Rectal smooth muscle tissue (tissue), 1 donor: ENCODE measurements at regions not wholly inside any gene's neighbourhood (a gene's known extent, or its start where the extent isn't known, plus 50 kb on each side); places are given as distances from the start of the nearest gene placed in this dataset.

ENCODE experiments used
- H3K27ac ChIP-seq: one replicate; pipeline ENCODE4 v1.7.0; 2013; ENCODE audit warnings: low read depth, low read length, inconsistent platforms
- H3K27me3 ChIP-seq: one replicate; pipeline ENCODE4 v1.7.0; 2013; ENCODE audit warnings: low read length; ENCODE audit not compliant: control insufficient read depth, insufficient read depth
- H3K36me3 ChIP-seq: one replicate; pipeline ENCODE4 v1.7.0; 2013; ENCODE audit warnings: low read length; ENCODE audit not compliant: control insufficient read depth, insufficient read depth
- H3K4me1 ChIP-seq: one replicate; pipeline ENCODE4 v1.7.0; 2013; ENCODE audit warnings: low read length; ENCODE audit not compliant: control insufficient read depth, insufficient read depth
- H3K4me3 ChIP-seq: one replicate; pipeline ENCODE4 v1.7.0; 2013; ENCODE audit warnings: low read length
- H3K9ac ChIP-seq: one replicate; pipeline ENCODE4 v1.7.0; 2013; ENCODE audit warnings: low read length

- Histone ChIP-seq H3K9ac (no peak overlapping the region), H3K4me1 (no peaks in the 10 kb centered on the region), H3K4me3 (no peak overlapping the region), H3K27ac (no peak overlapping the region), H3K36me3 (no peaks in the 10 kb centered on the region), H3K27me3 (no peaks in the 10 kb centered on the region)
These were observed 1142.1 kb downstream of the FLRT2 start for GRCh38 chr14:86672080-86672479.

DNA sequence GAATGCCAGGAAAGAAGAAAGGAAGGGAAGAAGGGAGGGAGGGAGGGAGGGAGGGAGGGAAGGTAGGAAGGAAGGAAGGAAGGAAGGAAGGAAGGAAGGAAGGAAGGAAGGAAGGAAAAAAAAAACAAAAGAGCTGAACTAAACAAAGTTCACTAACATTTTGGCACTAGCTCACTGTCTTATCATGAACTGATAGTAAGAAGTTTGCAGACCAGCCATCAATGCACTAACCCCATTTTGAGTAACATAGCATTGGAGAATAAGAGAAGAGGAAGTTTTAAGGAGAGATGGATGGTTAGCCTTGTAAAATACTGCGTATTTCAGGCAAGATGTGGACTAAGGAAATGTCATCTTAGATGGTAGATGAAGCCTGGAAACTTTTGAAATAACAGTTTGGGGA, 1136.0 kb downstream of the FLRT2 start:
- no peaks in the 10 kb centered on the region for H3K4me1 ChIP-seq
- no peak overlapping the region for H3K9ac ChIP-seq
- H3K36me3 ChIP-seq, result no peaks in the 10 kb centered on the region
- H3K27ac ChIP-seq, result no peak overlapping the region
- no peaks in the 10 kb centered on the region for H3K27me3 ChIP-seq
- H3K4me3 ChIP-seq, result no peak overlapping the region

GRCh38 chr14:86662334-86662733, 1132.4 kb downstream of the FLRT2 start:
- no peak overlapping the region for H3K27ac ChIP-seq
- H3K9ac ChIP-seq, result no peak overlapping the region
- H3K4me1 ChIP-seq, result no peaks in the 10 kb centered on the region
- no peaks in the 10 kb centered on the region for H3K27me3 ChIP-seq
- no peaks in the 10 kb centered on the region for H3K36me3 ChIP-seq
- no peak overlapping the region for H3K4me3 ChIP-seq

GRCh38 chr14:86654558-86655184, 1124.7 kb downstream of the FLRT2 start:
- H3K4me3 ChIP-seq, result no peak overlapping the region
- no peaks in the 10 kb centered on the region for H3K4me1 ChIP-seq
- H3K27ac ChIP-seq, result no peak overlapping the region
- no peaks in the 10 kb centered on the region for H3K27me3 ChIP-seq
- H3K36me3 ChIP-seq, result no peaks in the 10 kb centered on the region
- no peak overlapping the region for H3K9ac ChIP-seq

GRCh38 chr14:86652526-86652925, 1122.6 kb downstream of the FLRT2 start:
- H3K27ac ChIP-seq, result no peak overlapping the region
- no peaks in the 10 kb centered on the region for H3K27me3 ChIP-seq
- no peaks in the 10 kb centered on the region for H3K4me1 ChIP-seq
- no peak overlapping the region for H3K4me3 ChIP-seq
- H3K36me3 ChIP-seq, result no peaks in the 10 kb centered on the region
- no peak overlapping the region for H3K9ac ChIP-seq

DNA sequence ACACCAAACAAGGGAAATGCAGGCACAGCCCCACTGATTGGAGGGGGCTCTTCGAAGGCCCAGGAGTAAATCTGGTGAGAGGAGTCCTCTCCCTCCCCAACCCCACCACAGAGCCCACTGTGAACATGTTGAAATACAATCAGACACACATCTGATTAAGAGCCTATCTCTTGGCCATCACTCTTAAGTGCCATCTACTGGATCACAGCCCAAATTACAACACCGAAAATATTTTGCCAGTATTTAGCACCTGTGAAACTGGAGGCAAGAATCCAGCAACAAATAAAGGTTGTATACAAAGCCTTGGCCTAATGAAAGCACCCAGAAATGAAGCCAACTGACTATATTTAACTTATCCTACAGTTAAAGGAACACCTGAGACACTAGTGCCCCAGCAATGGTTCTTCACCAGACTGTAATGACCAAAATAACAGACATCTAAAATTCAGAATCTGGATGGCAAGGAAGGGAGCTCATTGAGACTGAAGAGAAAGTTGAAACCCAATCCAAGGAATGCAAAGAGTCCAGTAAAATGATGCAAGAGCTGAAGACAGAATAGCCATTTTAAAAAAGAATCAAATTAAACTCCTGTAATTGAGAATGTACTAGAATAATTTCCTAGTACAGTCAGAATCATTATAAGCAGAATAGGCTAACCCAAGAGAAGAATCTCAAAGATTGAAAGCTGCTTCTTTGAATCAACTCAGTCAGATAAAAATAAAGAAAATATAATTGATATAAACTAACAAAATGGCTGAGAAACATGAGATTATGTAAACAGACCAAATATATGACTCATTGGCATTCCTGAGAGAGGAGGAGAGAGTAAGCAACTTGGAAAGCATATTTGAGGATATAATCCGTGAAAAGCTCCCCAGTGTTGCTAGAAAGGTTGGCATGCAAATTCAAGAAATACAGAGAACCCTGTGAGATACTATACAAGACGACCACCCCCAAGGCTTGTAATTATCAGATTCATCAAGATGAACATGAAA, 1117.0 kb downstream of the FLRT2 start:
- Histone ChIP-seq H3K27me3 (no peaks in the 10 kb centered on the region), H3K27ac (no peak overlapping the region), H3K36me3 (no peaks in the 10 kb centered on the region), H3K9ac (no peak overlapping the region), H3K4me3 (no peak overlapping the region), H3K4me1 (no peaks in the 10 kb centered on the region)

DNA sequence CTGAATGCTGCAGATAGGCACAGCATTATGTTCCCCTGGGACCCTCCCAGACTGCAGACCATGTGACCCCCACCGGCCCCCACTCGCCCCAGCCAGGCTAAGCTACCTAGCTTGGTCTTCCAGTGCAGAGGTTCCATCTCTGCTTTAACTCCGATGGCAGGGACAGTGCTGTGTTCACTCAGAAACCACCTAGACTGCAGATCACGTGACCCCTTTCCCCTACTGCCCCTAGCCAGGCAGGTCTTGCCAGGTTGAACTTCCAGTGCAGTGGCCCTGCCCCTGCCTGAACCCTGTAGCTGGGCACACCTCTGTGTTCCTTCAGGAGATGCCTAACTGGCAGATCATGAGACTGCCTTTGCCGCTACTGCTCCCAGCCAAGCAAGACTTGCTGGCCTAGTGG, 1116.2 kb downstream of the FLRT2 start:
- no peaks in the 10 kb centered on the region for H3K27me3 ChIP-seq
- H3K36me3 ChIP-seq, result no peaks in the 10 kb centered on the region
- H3K9ac ChIP-seq, result no peak overlapping the region
- H3K4me3 ChIP-seq, result no peak overlapping the region
- no peaks in the 10 kb centered on the region for H3K4me1 ChIP-seq
- H3K27ac ChIP-seq, result no peak overlapping the region

DNA sequence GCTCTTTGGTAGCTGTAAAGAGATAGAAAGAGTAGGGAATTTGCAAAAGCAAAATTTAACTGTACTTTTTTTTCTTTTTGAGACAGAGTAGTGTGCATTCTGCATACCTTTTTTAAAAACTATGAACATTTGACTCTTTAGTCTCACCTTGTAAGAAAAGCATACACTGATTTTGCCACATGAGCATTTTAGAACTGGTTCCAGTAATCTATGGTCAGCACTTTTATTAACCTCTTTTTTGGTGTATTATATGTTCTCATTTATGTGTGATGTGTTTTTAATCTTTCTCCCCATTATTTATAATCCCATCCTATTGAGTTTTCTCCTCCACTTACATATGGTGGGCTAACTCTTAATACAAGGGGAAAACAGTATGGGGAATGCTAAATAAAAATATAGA, 1111.4 kb downstream of the FLRT2 start:
- no peak overlapping the region for H3K4me3 ChIP-seq
- no peaks in the 10 kb centered on the region for H3K27me3 ChIP-seq
- no peaks in the 10 kb centered on the region for H3K4me1 ChIP-seq
- no peak overlapping the region for H3K27ac ChIP-seq
- no peak overlapping the region for H3K9ac ChIP-seq
- H3K36me3 ChIP-seq, result no peaks in the 10 kb centered on the region

DNA sequence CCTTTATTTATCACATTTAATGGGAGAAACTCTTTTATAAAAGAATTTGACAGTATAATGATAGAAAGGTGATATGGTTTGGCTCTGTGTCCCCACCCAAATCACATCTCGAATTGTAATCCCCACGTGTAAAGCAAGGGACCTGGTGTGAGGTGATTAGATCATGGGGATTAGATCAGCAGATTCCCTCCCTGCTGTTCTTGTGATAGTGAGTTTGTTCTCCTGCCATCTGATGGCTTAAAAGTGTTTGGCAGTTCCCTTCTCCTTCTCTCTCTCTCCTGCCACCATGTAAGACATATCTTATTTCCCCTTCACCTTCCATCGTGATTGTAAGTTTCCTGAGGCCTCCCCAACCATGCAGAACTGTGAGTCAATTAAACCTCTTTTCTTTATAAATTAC, 1110.3 kb downstream of the FLRT2 start:
- no peaks in the 10 kb centered on the region for H3K36me3 ChIP-seq
- H3K4me3 ChIP-seq, result no peak overlapping the region
- H3K4me1 ChIP-seq, result no peaks in the 10 kb centered on the region
- no peak overlapping the region for H3K9ac ChIP-seq
- no peaks in the 10 kb centered on the region for H3K27me3 ChIP-seq
- no peak overlapping the region for H3K27ac ChIP-seq

DNA sequence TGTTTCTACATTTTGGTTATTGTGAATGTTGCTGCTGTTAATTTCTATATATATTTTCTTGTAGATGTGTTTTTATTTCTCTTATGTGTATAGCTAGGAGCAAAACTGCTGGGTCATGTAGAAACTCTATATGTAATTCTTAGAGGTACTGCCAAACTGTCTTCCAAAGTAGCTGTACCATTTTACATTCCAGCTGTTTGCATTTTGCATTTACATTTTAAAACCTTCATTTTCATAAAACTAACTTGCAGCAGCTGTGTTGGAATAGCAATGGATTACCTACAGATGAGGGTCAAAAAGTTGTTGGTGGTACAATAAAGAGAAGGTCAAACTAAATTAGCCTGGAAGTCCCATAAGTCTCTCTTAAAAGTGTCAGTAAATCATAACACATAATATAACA, 1109.7 kb downstream of the FLRT2 start:
- Histone ChIP-seq H3K4me1 (no peaks in the 10 kb centered on the region), H3K4me3 (no peak overlapping the region), H3K27me3 (no peaks in the 10 kb centered on the region)

DNA sequence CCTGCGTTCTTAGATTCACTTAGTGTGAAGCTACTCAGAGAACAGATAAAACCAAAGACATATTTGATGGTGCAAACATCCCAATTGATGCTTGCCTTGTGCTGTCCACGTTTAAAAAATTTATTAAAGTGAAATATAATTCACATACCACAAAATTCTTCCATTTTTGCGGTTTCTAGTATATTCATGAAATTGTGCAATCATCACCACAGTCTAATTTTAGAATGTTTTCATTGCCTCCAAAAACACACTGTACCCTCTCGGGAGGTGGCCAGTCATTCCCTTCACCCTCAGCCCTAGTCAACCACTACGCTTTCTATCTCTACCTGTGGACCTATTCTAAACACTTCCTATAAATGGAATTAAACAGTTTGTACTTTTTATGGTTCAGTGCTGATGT, 1109.2 kb downstream of the FLRT2 start:
- Histone ChIP-seq H3K36me3 (no peaks in the 10 kb centered on the region), H3K4me3 (no peak overlapping the region), H3K27me3 (no peaks in the 10 kb centered on the region), H3K9ac (no peak overlapping the region), H3K27ac (no peak overlapping the region), H3K4me1 (no peaks in the 10 kb centered on the region)

More for the DNA sequence above, 1109.7 kb downstream of the FLRT2 start:
- no peak overlapping the region for H3K27ac ChIP-seq
- H3K9ac ChIP-seq, result no peak overlapping the region
- H3K36me3 ChIP-seq, result no peaks in the 10 kb centered on the region

GRCh38 chr14:86627080-86627479, 1097.1 kb downstream of the FLRT2 start:
- H3K4me3 ChIP-seq, result no peak overlapping the region
- no peaks in the 10 kb centered on the region for H3K36me3 ChIP-seq
- no peak overlapping the region for H3K27ac ChIP-seq
- H3K4me1 ChIP-seq, result no peaks in the 10 kb centered on the region
- no peaks in the 10 kb centered on the region for H3K27me3 ChIP-seq
- H3K9ac ChIP-seq, result no peak overlapping the region

- Histone ChIP-seq H3K36me3 (no peaks in the 10 kb centered on the region), H3K27ac (no peak overlapping the region), H3K4me3 (no peak overlapping the region), H3K4me1 (no peaks in the 10 kb centered on the region), H3K27me3 (no peaks in the 10 kb centered on the region), H3K9ac (no peak overlapping the region)
These were observed 1096.6 kb downstream of the FLRT2 start for GRCh38 chr14:86626530-86626929.
